GM18498 (cell line): ENCODE measurements at regions not wholly inside any gene's neighbourhood (a gene's known extent, or its start where the extent isn't known, plus 50 kb on each side); places are given as distances from the start of the nearest gene placed in this dataset.

ENCODE experiments used
- ATAC-seq: cut with Tn5 transposase; IDR thresholded peaks from one replicate; pipeline ENCODE4 v1.9.1; 2021; ENCODE audit warnings: mild to moderate bottlenecking, moderate library complexity; ENCODE audit not compliant: unreplicated experiment

- ATAC-seq = no peak
Measured at GRCh38 chr17:77894126-77894956, 64.2 kb upstream of the TNRC6C start.

- no peak for ATAC-seq
Measured at GRCh38 chr17:77897741-77898301, 60.7 kb upstream of the TNRC6C start.

- no peak for ATAC-seq
Measured at GRCh38 chr17:77898521-77899434, 59.7 kb upstream of the TNRC6C start.

DNA sequence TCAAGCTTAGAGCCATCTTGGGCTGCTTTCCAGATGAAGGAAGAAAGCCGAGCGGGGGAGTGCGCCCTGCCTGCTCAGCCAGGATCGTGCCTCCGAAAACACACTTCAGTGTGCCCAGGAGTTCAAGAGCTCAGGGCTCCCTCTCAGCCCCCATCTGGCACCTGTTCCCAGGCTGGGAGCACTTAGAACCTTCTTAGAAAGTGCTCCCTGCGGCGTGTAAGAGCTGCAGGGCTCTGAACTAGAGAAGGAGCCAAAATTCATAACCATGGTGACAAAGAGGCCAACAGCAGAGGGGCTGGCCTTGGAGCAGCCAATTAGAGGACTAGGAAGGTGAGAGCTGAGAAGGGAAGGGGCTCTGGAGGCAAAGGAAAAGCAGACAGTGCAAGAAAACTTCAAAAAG lies 59.0 kb upstream of the TNRC6C start:
- no peak for ATAC-seq

DNA sequence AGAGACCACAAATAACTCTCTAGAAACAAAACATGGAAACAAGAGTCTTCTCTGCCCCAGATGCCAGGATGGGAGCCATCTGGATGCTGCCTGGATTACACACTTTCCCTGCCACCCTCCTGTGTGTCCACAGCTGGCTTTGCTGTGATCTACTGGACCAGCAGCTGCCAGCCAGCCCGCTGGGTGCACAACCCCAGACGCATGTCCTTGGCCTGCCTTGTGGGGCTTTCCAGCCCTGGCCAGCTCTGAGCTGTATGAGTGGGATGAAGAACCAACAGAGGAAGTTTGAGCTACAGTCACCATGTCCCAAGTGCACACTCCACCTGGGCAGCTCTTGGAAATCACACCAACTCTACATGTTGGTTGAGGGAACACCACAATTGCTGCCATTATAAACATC lies 57.0 kb upstream of the TNRC6C start:
- no peak for ATAC-seq

- no peak for ATAC-seq
Measured at GRCh38 chr17:77905266-77905665, 53.2 kb upstream of the TNRC6C start.

GRCh38 chr17:77905766-77906165 lies 52.7 kb upstream of the TNRC6C start:
- no peak for ATAC-seq

DNA sequence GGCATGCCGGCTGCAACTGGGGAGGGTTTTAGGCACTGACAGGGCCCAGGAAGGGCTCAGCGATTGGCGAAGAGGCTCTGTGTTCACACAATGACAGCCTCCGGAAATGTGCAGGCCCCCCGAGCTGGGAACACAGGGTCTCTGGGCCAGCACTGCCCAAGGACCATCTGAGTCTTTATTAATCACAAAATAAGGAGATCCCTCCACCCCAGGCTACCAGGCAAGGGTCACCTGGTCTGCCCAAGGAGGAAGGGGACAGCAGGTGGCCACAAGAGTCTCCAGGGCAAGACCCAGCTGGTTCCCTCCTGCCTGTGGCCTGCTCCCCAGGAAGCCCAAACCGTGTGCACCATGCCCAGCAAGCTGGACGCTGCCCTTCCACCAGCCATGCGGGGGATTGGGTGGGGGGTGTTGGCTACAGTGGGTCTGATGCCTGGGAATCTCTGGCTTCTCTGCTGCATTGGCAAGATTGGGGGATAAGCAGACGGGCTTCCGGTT lies 52.1 kb upstream of the TNRC6C start:
- no peak for ATAC-seq

DNA sequence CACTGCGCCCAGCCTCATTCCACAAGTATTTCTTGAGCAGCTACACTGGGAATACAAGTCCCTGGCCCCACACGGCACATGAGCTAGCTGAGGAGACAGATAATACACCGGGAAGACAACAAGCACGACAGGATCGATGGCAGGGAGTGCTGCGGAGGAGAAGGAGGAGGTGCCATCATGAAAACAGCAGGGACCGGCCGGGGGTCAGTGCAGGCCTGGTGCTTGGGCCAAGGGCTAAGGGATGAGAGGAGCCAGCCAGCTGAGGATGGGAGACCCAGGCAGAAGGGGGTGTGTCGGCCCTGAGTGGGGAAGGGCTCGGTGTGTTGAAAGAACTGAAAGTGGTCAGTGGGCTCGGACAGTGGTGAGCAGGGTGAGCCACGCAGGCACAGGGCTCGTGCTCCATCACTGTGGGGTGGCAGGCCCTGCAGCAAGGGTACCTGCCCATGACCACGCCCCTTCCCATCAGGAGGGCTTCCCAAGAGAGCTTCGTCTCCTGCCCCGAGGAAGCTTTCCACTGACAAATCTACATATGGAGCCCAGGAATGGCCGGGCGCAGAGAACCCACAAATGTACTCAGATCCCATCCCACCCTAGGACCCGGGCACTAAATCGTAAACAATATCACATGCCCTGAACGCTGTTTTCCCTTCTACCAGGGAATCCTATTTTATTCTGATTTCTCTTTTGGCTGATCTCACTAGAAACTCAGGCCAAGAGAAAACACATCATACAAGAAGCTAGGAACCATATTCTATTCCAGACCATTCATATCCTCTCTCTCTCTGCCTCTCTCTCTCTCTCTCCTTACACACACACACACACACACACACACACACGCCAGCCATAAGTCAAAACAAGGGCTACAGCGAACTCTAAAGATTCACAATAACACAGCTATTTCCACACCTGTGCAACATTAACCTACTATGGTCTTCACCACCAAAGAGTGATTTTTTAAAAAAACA lies 50.7 kb upstream of the TNRC6C start:
- no peak for ATAC-seq

GRCh38 chr17:77908501-77908900 lies 50.0 kb upstream of the TNRC6C start:
- no peak for ATAC-seq
